Nucleus accumbens (tissue), 56 donors: ENCODE measurements at regions not wholly inside any gene's neighbourhood (a gene's known extent, or its start where the extent isn't known, plus 50 kb on each side); places are given as distances from the start of the nearest gene placed in this dataset.
"Not testable (repeated sequence)": the region's sequence is repeated elsewhere in the genome, so short reads cannot be mapped to it uniquely, and the experiment has no call there.

Experiments
- DNase-seq, 56 donors: peaks; one replicate each; lab custom pipeline; 2025; lab: John Stamatoyannopoulos, UW

GRCh38 chr11:103584021-103584420 is 452.4 kb upstream of the DDI1 start:
- DNase-seq, result no peak

- no peak for DNase-seq
Observed at GRCh38 chr11:103584720-103585119, 451.7 kb upstream of the DDI1 start.

GRCh38 chr11:103585401-103585800 is 451.0 kb upstream of the DDI1 start:
- DNase-seq, result no peak

GRCh38 chr11:103585911-103586310 is 450.5 kb upstream of the DDI1 start:
- no peak for DNase-seq

GRCh38 chr11:103586756-103587155 is 449.7 kb upstream of the DDI1 start:
- DNase-seq, result no peak

DNA sequence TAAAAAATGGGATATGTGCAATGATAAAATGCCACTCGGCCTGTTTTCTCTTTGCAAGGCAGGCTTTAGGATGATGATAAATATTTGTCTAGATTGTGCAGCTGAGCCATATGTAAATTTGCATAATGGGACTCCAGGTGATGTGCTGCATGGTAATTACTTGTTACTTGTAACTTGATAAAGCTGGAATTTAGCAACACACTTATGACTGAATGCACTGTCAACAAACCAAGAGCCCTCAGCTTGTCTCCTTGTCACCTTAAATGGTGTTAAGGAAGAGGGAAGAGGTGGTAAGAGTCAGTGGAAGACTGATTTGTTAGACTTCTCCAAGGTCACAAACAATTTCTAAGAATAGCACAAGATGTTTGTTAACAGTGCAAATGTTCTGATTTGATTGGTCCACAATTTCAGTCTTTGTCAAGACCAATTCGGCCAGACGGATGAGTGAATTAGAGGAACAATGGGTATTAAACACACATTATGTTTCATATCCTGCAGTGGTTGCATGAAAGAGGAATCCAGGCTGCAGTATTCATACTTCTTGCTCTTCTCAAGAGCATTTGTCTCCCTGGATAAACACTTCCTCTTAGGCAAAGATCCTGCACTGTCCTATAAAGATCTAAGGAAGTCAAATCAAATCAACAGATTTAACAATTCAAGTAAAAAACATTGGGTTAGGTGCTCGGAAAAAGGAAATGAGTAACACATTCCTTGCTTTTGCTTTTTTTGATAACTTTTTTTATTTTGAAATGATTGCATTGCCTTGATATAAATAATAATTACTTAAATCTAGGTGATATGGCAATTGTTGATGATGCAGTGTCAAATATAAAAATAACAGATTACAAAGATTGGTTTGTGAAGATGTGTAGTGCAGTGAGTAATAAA is 448.3 kb upstream of the DDI1 start:
- no peak for DNase-seq

GRCh38 chr11:103591554-103591953 is 444.9 kb upstream of the DDI1 start:
- DNase-seq, result no peak

DNA sequence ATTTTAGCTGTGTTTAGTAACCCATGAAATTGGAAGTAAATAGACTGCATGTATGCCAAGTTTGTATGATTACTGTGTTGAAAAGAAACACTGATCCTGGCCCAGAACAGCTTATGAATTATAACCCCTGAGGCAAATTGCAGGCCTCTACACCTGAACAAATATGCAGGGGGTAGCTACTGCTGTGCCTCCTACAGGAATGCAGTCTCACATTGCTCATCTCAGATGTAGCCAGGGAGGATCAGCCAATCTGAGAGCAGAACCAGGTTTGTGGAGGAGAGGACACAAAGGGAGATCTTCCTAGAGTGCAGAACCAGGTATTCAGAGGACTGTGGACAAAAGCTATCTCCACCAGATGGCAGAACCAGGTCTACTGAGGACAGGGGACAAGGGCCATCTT is 442.2 kb upstream of the DDI1 start:
- no peak for DNase-seq

GRCh38 chr11:103596315-103596714 is 440.1 kb upstream of the DDI1 start:
- DNase-seq, result no peak

GRCh38 chr11:103601225-103601846 is 435.1 kb upstream of the DDI1 start:
- DNase-seq, result peak in 9 of 56 donors; percentile 0 to 45 (median 7)

- DNase-seq, result no peak
Observed at GRCh38 chr11:103602840-103603239, 433.6 kb upstream of the DDI1 start.

DNA sequence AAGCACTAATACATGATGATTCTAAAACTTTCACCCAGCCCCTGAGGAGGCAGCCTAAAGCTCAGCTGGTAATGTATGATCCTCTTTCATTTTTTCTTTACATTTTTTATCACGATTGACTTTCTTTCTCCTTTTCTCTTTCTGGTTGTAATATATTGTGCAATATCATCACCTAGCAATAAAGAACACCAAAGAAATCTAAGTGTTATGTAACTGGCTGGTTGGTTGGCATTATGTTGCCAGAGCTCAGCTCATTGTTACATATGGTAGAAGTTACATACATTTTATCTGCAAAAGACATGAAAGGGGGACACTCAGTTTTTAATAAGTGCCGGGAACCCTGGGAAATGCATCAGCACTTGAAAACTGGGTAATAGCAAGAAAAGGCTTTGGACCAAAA is 432.1 kb upstream of the DDI1 start:
- DNase-seq, result no peak

- DNase-seq, result no peak
Observed at GRCh38 chr11:103608566-103608965, 427.9 kb upstream of the DDI1 start.

- no peak for DNase-seq
Observed at GRCh38 chr11:103609117-103610066, 427.0 kb upstream of the DDI1 start.

DNA sequence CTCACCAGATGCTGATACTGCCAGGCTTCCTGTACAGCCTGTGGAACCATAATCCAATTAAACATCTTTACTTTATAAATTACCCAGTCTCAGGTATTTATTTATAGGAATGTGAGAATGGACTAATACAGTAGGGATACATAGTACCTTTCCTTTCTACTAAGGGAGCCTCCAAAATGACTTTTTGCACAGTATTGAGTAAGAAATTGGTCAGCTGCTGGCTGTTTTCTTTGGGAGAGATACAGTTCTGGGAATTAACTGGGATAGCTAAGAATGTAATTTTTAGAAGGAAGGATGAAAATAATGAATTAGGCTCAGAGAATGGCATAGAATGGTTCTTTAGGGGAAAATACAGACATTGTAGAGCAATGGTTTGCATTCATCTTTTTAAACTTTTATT is 426.0 kb upstream of the DDI1 start:
- no peak for DNase-seq

- DNase-seq, result not testable (repeated sequence)
Observed at GRCh38 chr11:103611526-103612260, 424.7 kb upstream of the DDI1 start.

DNA sequence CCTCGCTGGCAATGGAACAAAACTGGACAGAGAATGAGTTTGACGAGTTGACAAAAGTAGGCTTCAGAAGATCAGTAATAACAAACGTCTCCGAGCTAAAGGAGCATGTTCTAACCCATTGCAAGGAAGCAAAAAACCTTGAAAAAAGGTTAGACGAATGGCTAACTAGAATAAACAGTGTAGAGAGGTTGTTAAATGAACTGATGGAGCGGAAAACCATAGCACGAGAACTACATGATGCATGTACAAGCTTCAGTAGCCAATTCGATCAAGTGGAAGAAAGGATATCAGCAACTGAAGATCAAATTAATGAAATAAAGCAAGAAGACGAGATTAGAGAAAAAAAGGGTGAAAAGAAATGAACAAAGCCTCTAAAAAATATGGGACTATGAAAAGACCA is 424.0 kb upstream of the DDI1 start:
- not testable (repeated sequence) for DNase-seq

DNA sequence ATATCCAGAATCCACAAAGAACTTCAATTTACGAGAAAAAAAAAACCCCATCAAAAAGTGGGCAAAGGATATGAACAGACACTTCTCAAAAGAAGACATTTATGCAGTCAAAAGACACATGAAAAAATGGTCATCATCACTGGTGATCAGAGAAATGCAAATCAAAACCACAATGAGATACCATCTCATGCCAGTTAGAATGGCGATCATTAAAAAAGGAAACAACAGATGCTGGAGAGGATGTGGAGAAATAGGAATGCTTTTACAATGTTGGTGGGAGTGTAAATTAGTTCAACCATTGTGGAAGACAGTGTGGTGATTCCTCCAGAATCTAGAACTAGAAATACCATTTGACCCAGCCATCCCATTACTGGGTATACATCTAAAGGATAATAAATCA is 419.9 kb upstream of the DDI1 start:
- DNase-seq, result not testable (repeated sequence)

GRCh38 chr11:103618528-103618927 is 417.9 kb upstream of the DDI1 start:
- no peak for DNase-seq

DNA sequence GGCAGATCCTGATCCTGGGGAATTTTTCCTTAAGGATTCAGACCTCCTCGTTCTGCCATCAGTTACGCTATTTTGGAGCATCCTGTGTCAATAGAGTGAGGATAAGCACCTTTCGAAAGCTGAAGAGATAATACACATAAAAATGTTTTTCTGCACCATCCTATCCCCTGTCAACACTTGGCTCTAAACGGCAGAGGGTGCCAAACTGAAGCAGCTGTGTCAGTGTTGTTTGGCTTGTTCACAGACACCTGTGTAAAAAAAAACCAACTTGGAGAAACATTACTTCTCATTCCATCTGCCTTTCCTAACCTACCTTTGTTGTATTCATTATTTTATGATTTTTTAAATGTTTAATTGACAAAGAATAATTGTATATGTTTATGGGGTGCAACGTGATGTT is 417.0 kb upstream of the DDI1 start:
- DNase-seq, result peak in 3 of 56 donors; percentile 2 to 15 (median 10)
